ENCODE measurements at regions not wholly inside any gene's neighbourhood (a gene's known extent, or its start where the extent isn't known, plus 50 kb on each side); places are given as distances from the start of the nearest gene placed in this dataset.

- peaks cover 2% of the 10 kb centered on the region for H3K27me3 Mint-ChIP-seq (ENCODE audit: low read depth)
- no peak overlapping the region for H3K4me3 Mint-ChIP-seq
- H3K4me1 Mint-ChIP-seq (ENCODE audit: low read depth) = no peaks in the 10 kb centered on the region
- DNase-seq (ENCODE audit: low spot score) = no peak
- no peaks in the 10 kb centered on the region for H3K9me3 Mint-ChIP-seq
- no peaks in the 10 kb centered on the region for H3K36me3 Mint-ChIP-seq (ENCODE audit: low read depth)
- no peak overlapping the region for H3K27ac Mint-ChIP-seq
Observed at GRCh38 chr11:32307913-32308312, 127.4 kb downstream of the WT1 start.

- no peak for DNase-seq (ENCODE audit: low spot score)
- H3K4me1 Mint-ChIP-seq (ENCODE audit: low read depth) = no peaks in the 10 kb centered on the region
- H3K4me3 Mint-ChIP-seq = no peak overlapping the region
- peaks cover 2% of the 10 kb centered on the region for H3K27me3 Mint-ChIP-seq (ENCODE audit: low read depth)
- no peaks in the 10 kb centered on the region for H3K36me3 Mint-ChIP-seq (ENCODE audit: low read depth)
- no peaks in the 10 kb centered on the region for H3K9me3 Mint-ChIP-seq
- no peak overlapping the region for H3K27ac Mint-ChIP-seq
Observed at GRCh38 chr11:32309530-32310213, 125.7 kb downstream of the WT1 start.

GRCh38 chr11:32310214-32310601 lies 125.1 kb downstream of the WT1 start:
- Mint-ChIP-seq H3K4me3 (no peak overlapping the region), H3K4me1 (ENCODE audit: low read depth) (no peaks in the 10 kb centered on the region), H3K36me3 (ENCODE audit: low read depth) (no peaks in the 10 kb centered on the region), H3K27ac (no peak overlapping the region), H3K9me3 (no peaks in the 10 kb centered on the region), H3K27me3 (ENCODE audit: low read depth) (peaks cover 2% of the 10 kb centered on the region)
- DNase-seq (ENCODE audit: low spot score) = no peak

GRCh38 chr11:32311346-32312065 lies 123.8 kb downstream of the WT1 start:
- H3K27ac Mint-ChIP-seq = no peak overlapping the region
- no peaks in the 10 kb centered on the region for H3K9me3 Mint-ChIP-seq
- H3K36me3 Mint-ChIP-seq (ENCODE audit: low read depth) = no peaks in the 10 kb centered on the region
- H3K27me3 Mint-ChIP-seq (ENCODE audit: low read depth) = peaks cover 2% of the 10 kb centered on the region
- DNase-seq (ENCODE audit: low spot score) = no peak
- no peak overlapping the region for H3K4me3 Mint-ChIP-seq
- H3K4me1 Mint-ChIP-seq (ENCODE audit: low read depth) = no peaks in the 10 kb centered on the region

GRCh38 chr11:32312206-32312817 lies 123.0 kb downstream of the WT1 start:
- H3K4me1 Mint-ChIP-seq (ENCODE audit: low read depth) = no peaks in the 10 kb centered on the region
- H3K27me3 Mint-ChIP-seq (ENCODE audit: low read depth) = peaks cover 2% of the 10 kb centered on the region
- DNase-seq (ENCODE audit: low spot score) = no peak
- H3K36me3 Mint-ChIP-seq (ENCODE audit: low read depth) = no peaks in the 10 kb centered on the region
- no peak overlapping the region for H3K27ac Mint-ChIP-seq
- no peaks in the 10 kb centered on the region for H3K9me3 Mint-ChIP-seq
- H3K4me3 Mint-ChIP-seq = no peak overlapping the region

GRCh38 chr11:32312865-32313403 lies 122.4 kb downstream of the WT1 start:
- peak; percentile 29 for DNase-seq (ENCODE audit: low spot score)
- H3K4me3 Mint-ChIP-seq = no peak overlapping the region
- H3K36me3 Mint-ChIP-seq (ENCODE audit: low read depth) = no peaks in the 10 kb centered on the region
- no peaks in the 10 kb centered on the region for H3K9me3 Mint-ChIP-seq
- peaks cover 5% of the 10 kb centered on the region for H3K4me1 Mint-ChIP-seq (ENCODE audit: low read depth)
- no peak overlapping the region for H3K27ac Mint-ChIP-seq
- H3K27me3 Mint-ChIP-seq (ENCODE audit: low read depth) = peaks cover 2% of the 10 kb centered on the region

- DNase-seq (ENCODE audit: low spot score) = no peak
- Mint-ChIP-seq H3K27ac (no peak overlapping the region), H3K36me3 (ENCODE audit: low read depth) (no peaks in the 10 kb centered on the region), H3K9me3 (no peaks in the 10 kb centered on the region), H3K4me3 (no peak overlapping the region), H3K4me1 (ENCODE audit: low read depth) (peaks cover 5% of the 10 kb centered on the region), H3K27me3 (ENCODE audit: low read depth) (peaks cover 5% of the 10 kb centered on the region)
Observed at GRCh38 chr11:32313477-32313876, 121.9 kb downstream of the WT1 start.

- Mint-ChIP-seq H3K27me3 (ENCODE audit: low read depth) (peaks cover 5% of the 10 kb centered on the region), H3K4me3 (no peak overlapping the region), H3K4me1 (ENCODE audit: low read depth) (peaks cover 5% of the 10 kb centered on the region), H3K27ac (no peak overlapping the region), H3K36me3 (ENCODE audit: low read depth) (no peaks in the 10 kb centered on the region), H3K9me3 (no peaks in the 10 kb centered on the region)
- no peak for DNase-seq (ENCODE audit: low spot score)
Observed at GRCh38 chr11:32315121-32315520, 120.2 kb downstream of the WT1 start.

GRCh38 chr11:32316232-32316631 lies 119.1 kb downstream of the WT1 start:
- H3K27me3 Mint-ChIP-seq (ENCODE audit: low read depth) = peaks cover 7% of the 10 kb centered on the region

GRCh38 chr11:32316858-32317642 lies 118.3 kb downstream of the WT1 start:
- DNase-seq (ENCODE audit: low spot score) = no peak
- peaks cover 9% of the 10 kb centered on the region for H3K27me3 Mint-ChIP-seq (ENCODE audit: low read depth)
- H3K4me3 Mint-ChIP-seq = no peak overlapping the region
- H3K27ac Mint-ChIP-seq = no peak overlapping the region
- H3K36me3 Mint-ChIP-seq (ENCODE audit: low read depth) = no peaks in the 10 kb centered on the region
- no peaks in the 10 kb centered on the region for H3K9me3 Mint-ChIP-seq
- peaks cover 5% of the 10 kb centered on the region for H3K4me1 Mint-ChIP-seq (ENCODE audit: low read depth)

More at GRCh38 chr11:32316232-32316631, 119.1 kb downstream of the WT1 start:
- Mint-ChIP-seq H3K9me3 (no peaks in the 10 kb centered on the region), H3K36me3 (ENCODE audit: low read depth) (no peaks in the 10 kb centered on the region), H3K4me3 (no peak overlapping the region), H3K4me1 (ENCODE audit: low read depth) (peaks cover 5% of the 10 kb centered on the region), H3K27ac (no peak overlapping the region)
- no peak for DNase-seq (ENCODE audit: low spot score)

GRCh38 chr11:32317643-32318042 lies 117.7 kb downstream of the WT1 start:
- peaks cover 8% of the 10 kb centered on the region for H3K27me3 Mint-ChIP-seq (ENCODE audit: low read depth)
- H3K4me1 Mint-ChIP-seq (ENCODE audit: low read depth) = peaks cover 5% of the 10 kb centered on the region

GRCh38 chr11:32318071-32319055 lies 117.0 kb downstream of the WT1 start:
- no peak overlapping the region for H3K27ac Mint-ChIP-seq
- no peak for DNase-seq (ENCODE audit: low spot score)
- peaks cover 5% of the 10 kb centered on the region for H3K4me1 Mint-ChIP-seq (ENCODE audit: low read depth)
- no peaks in the 10 kb centered on the region for H3K9me3 Mint-ChIP-seq
- no peak overlapping the region for H3K4me3 Mint-ChIP-seq
- H3K36me3 Mint-ChIP-seq (ENCODE audit: low read depth) = no peaks in the 10 kb centered on the region
- peaks cover 8% of the 10 kb centered on the region for H3K27me3 Mint-ChIP-seq (ENCODE audit: low read depth)

More at GRCh38 chr11:32317643-32318042, 117.7 kb downstream of the WT1 start:
- H3K27ac Mint-ChIP-seq = no peak overlapping the region
- no peaks in the 10 kb centered on the region for H3K36me3 Mint-ChIP-seq (ENCODE audit: low read depth)
- no peak overlapping the region for H3K4me3 Mint-ChIP-seq
- no peak for DNase-seq (ENCODE audit: low spot score)
- H3K9me3 Mint-ChIP-seq = no peaks in the 10 kb centered on the region

- Mint-ChIP-seq H3K36me3 (ENCODE audit: low read depth) (no peaks in the 10 kb centered on the region), H3K4me3 (no peak overlapping the region), H3K27ac (no peak overlapping the region), H3K27me3 (ENCODE audit: low read depth) (peaks cover 6% of the 10 kb centered on the region), H3K4me1 (ENCODE audit: low read depth) (no peaks in the 10 kb centered on the region), H3K9me3 (no peaks in the 10 kb centered on the region)
- DNase-seq (ENCODE audit: low spot score) = no peak
Observed at GRCh38 chr11:32323814-32324130, 111.6 kb downstream of the WT1 start.
